BLaER1 (cell line): ENCODE measurements at regions not wholly inside any gene's neighbourhood (a gene's known extent, or its start where the extent isn't known, plus 50 kb on each side); places are given as distances from the start of the nearest gene placed in this dataset.

ENCODE experiments used
- H3K27ac ChIP-seq: shearing (Covaris generic); formaldehyde crosslinking; 2 replicates; pipeline ENCODE4 v1.8.1; 2022
- H3K27me3 ChIP-seq: shearing (Covaris generic); formaldehyde crosslinking; 2 replicates; pipeline ENCODE4 v1.8.1; 2022
- H3K36me3 ChIP-seq: shearing (Covaris generic); formaldehyde crosslinking; 2 replicates; pipeline ENCODE4 v1.8.1; 2022
- H3K4me1 ChIP-seq: shearing (Covaris generic); formaldehyde crosslinking; 2 replicates; pipeline ENCODE4 v1.8.1; 2022
- H3K4me2 ChIP-seq: shearing (Covaris generic); formaldehyde crosslinking; 2 replicates; pipeline ENCODE4 v1.8.1; 2022
- H3K4me3 ChIP-seq: shearing (Covaris generic); formaldehyde crosslinking; 2 replicates; pipeline ENCODE4 v1.8.1; 2022
- H3K9ac ChIP-seq: shearing (Covaris generic); formaldehyde crosslinking; 2 replicates; pipeline ENCODE4 v1.8.1; 2022
- H3K9me3 ChIP-seq: shearing (Covaris generic); formaldehyde crosslinking; 2 replicates; pipeline ENCODE4 v1.8.1; 2022
- H4K20me1 ChIP-seq: shearing (Covaris generic); formaldehyde crosslinking; 2 replicates; pipeline ENCODE4 v1.8.1; 2022
- Cebpa-rat ChIP-seq: shearing (Covaris generic); IDR thresholded peaks from 2 replicates; pipeline ENCODE4 v1.8.1; 2022

DNA sequence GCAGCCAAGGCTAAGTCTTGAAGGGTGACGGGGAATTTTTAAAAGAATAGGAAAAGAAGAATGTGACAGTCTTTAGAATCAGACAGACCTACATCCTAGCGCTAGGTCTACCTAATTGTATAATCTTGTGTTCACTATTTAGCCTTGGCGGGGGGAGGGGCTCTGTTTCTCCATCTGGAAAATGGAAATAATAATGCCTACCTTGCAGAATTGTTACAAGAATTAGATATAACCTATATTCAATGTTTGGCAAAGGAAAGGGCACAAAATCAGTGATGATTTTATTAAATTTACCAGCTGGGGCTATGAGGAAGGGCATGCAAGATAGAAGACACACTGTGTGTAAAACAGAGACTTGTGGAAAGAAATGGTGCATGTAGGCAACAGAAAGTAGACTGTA is 154.8 kb downstream of the ZBTB18 start:
- H3K4me1 ChIP-seq = no peaks in the 10 kb centered on the region
- no peaks in the 10 kb centered on the region for H4K20me1 ChIP-seq
- H3K9me3 ChIP-seq = no peaks in the 10 kb centered on the region
- no peak overlapping the region for H3K9ac ChIP-seq
- no peak for TF ChIP-seq Cebpa-rat
- H3K27me3 ChIP-seq = no peaks in the 10 kb centered on the region
- H3K27ac ChIP-seq = no peak overlapping the region
- H3K4me3 ChIP-seq = no peak overlapping the region
- no peak overlapping the region for H3K4me2 ChIP-seq
- no peaks in the 10 kb centered on the region for H3K36me3 ChIP-seq

GRCh38 chr1:244207042-244207934 is 156.2 kb downstream of the ZBTB18 start:
- no peak overlapping the region for H3K4me2 ChIP-seq
- H4K20me1 ChIP-seq = no peaks in the 10 kb centered on the region
- H3K27ac ChIP-seq = no peak overlapping the region
- no peaks in the 10 kb centered on the region for H3K4me1 ChIP-seq
- no peaks in the 10 kb centered on the region for H3K36me3 ChIP-seq
- H3K4me3 ChIP-seq = no peak overlapping the region
- H3K9me3 ChIP-seq = no peaks in the 10 kb centered on the region
- H3K27me3 ChIP-seq = no peaks in the 10 kb centered on the region
- TF ChIP-seq Cebpa-rat = no peak
- no peak overlapping the region for H3K9ac ChIP-seq

DNA sequence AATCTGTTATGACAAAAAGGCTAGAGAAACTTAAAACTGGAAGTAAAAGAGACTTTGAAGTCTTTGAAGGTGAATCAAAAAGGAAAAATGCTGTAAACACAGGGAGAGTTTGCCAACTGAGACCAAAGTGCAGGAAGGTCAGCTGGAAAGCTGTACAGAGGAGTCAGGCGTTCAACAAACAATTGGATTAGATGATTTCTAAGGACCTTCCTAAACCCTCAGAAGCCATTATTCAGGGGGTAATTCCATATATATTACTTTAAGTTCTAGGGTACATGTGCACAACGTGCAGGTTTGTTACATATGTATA is 156.8 kb downstream of the ZBTB18 start:
- no peaks in the 10 kb centered on the region for H4K20me1 ChIP-seq
- H3K27me3 ChIP-seq = no peaks in the 10 kb centered on the region
- no peaks in the 10 kb centered on the region for H3K9me3 ChIP-seq
- no peak overlapping the region for H3K4me2 ChIP-seq
- no peaks in the 10 kb centered on the region for H3K4me1 ChIP-seq
- H3K36me3 ChIP-seq = no peaks in the 10 kb centered on the region
- H3K4me3 ChIP-seq = no peak overlapping the region
- no peak overlapping the region for H3K9ac ChIP-seq
- TF ChIP-seq Cebpa-rat = no peak
- no peak overlapping the region for H3K27ac ChIP-seq

GRCh38 chr1:244209955-244210354 is 158.9 kb downstream of the ZBTB18 start:
- H3K4me1 ChIP-seq = no peaks in the 10 kb centered on the region
- no peak overlapping the region for H3K27ac ChIP-seq
- no peak for TF ChIP-seq Cebpa-rat
- H3K4me2 ChIP-seq = no peak overlapping the region
- no peaks in the 10 kb centered on the region for H4K20me1 ChIP-seq
- H3K4me3 ChIP-seq = no peak overlapping the region
- H3K27me3 ChIP-seq = no peaks in the 10 kb centered on the region
- H3K9me3 ChIP-seq = no peaks in the 10 kb centered on the region
- no peaks in the 10 kb centered on the region for H3K36me3 ChIP-seq
- H3K9ac ChIP-seq = no peak overlapping the region

GRCh38 chr1:244210884-244211558 is 159.9 kb downstream of the ZBTB18 start:
- H3K9ac ChIP-seq = no peak overlapping the region
- H3K27ac ChIP-seq = no peak overlapping the region
- H3K4me2 ChIP-seq = no peak overlapping the region
- TF ChIP-seq Cebpa-rat = no peak
- no peaks in the 10 kb centered on the region for H3K27me3 ChIP-seq
- H3K4me1 ChIP-seq = no peaks in the 10 kb centered on the region
- H3K9me3 ChIP-seq = no peaks in the 10 kb centered on the region
- H3K4me3 ChIP-seq = no peak overlapping the region
- H3K36me3 ChIP-seq = no peaks in the 10 kb centered on the region
- H4K20me1 ChIP-seq = no peaks in the 10 kb centered on the region

DNA sequence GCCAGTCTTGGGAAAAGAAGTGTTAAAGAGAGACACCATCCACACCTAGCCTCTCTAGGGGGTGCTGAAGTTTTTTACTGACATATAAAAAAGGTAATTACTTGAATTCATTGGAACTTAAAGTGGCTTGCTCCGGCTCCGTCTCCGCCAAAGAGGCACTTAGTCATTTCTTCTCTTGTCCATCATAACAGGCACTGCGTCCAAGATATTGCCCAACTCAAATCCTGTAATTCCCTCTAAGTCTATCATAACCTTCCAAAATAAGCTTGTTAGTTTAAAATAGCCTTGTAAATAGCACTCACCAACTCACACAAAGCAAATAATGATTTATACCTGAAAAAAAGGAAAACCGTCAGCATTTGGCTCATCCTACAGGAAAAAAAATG is 160.5 kb downstream of the ZBTB18 start:
- Histone ChIP-seq H3K4me1 (no peaks in the 10 kb centered on the region), H3K4me2 (no peak overlapping the region), H3K36me3 (no peaks in the 10 kb centered on the region), H3K9ac (no peak overlapping the region), H4K20me1 (no peaks in the 10 kb centered on the region), H3K27ac (no peak overlapping the region), H3K27me3 (no peaks in the 10 kb centered on the region), H3K4me3 (no peak overlapping the region), H3K9me3 (no peaks in the 10 kb centered on the region)
- TF ChIP-seq Cebpa-rat = no peak

GRCh38 chr1:244212219-244212618 is 161.1 kb downstream of the ZBTB18 start:
- no peaks in the 10 kb centered on the region for H3K27me3 ChIP-seq
- H3K36me3 ChIP-seq = no peaks in the 10 kb centered on the region
- no peaks in the 10 kb centered on the region for H3K9me3 ChIP-seq
- H3K4me3 ChIP-seq = no peak overlapping the region
- TF ChIP-seq Cebpa-rat = no peak
- H4K20me1 ChIP-seq = no peaks in the 10 kb centered on the region
- no peak overlapping the region for H3K9ac ChIP-seq
- no peak overlapping the region for H3K27ac ChIP-seq
- H3K4me2 ChIP-seq = no peak overlapping the region
- no peaks in the 10 kb centered on the region for H3K4me1 ChIP-seq

DNA sequence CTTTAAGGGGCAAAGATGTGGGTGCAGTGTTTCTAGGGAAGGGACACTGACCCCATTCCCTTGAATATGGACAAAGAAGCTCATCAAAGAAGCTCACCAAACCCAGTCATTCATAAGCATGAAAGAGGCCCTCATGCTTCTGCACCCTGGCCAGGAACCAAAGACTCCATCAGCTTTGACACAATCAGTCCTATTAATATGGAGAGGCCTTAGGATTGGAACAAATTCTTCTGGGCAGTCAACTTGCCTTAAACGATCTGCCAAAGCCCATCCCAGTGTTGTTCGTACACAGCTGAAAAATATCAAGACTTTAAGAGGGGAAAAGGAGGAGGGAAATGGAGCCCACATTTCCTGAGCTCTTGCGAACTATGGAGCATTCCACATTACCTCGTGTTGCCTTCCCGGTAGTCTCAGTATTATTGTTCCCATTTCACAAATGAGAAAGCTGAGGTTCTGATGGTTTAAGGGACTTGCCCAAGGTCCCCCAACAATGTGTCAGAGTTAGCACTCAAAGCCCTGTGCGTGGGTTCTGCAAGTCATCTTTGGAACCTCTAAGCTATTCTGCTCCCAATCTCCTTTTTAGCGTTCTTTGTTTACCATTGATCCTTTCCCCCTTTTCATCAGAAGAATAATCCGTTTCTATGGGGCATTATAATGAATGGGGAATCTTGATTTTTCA is 161.9 kb downstream of the ZBTB18 start:
- H3K4me1 ChIP-seq = no peaks in the 10 kb centered on the region
- no peak overlapping the region for H3K4me3 ChIP-seq
- H3K27ac ChIP-seq = no peak overlapping the region
- no peak overlapping the region for H3K4me2 ChIP-seq
- H3K27me3 ChIP-seq = no peaks in the 10 kb centered on the region
- no peaks in the 10 kb centered on the region for H3K9me3 ChIP-seq
- H3K9ac ChIP-seq = no peak overlapping the region
- TF ChIP-seq Cebpa-rat = no peak
- H3K36me3 ChIP-seq = no peaks in the 10 kb centered on the region
- no peaks in the 10 kb centered on the region for H4K20me1 ChIP-seq

- TF ChIP-seq Cebpa-rat = no peak
Observed at GRCh38 chr1:244214009-244214967, 163.2 kb downstream of the ZBTB18 start.

More at GRCh38 chr1:244214009-244214967, 163.2 kb downstream of the ZBTB18 start:
- H3K4me2 ChIP-seq = no peak overlapping the region
- H3K9me3 ChIP-seq = no peaks in the 10 kb centered on the region
- H3K4me1 ChIP-seq = no peaks in the 10 kb centered on the region
- no peaks in the 10 kb centered on the region for H3K27me3 ChIP-seq
- no peak overlapping the region for H3K9ac ChIP-seq
- H3K36me3 ChIP-seq = no peaks in the 10 kb centered on the region
- H3K27ac ChIP-seq = no peak overlapping the region
- no peaks in the 10 kb centered on the region for H4K20me1 ChIP-seq
- H3K4me3 ChIP-seq = no peak overlapping the region
